ENCODE measurements at regions not wholly inside any gene's neighbourhood (a gene's known extent, or its start where the extent isn't known, plus 50 kb on each side); places are given as distances from the start of the nearest gene placed in this dataset.

GRCh38 chr6:6714953-6715352, 126.4 kb downstream of the LY86 start:
- no peak for TF ChIP-seq CTCF (conservative IDR thresholded peaks at IDR 0.05; ENCODE audit: low read depth, low read length)
- no peak for TF ChIP-seq EZH2 (IDR thresholded peaks at IDR 0.05; ENCODE audit: borderline replicate concordance, low read depth, low read length, poor library complexity, severe bottlenecking)
